ELF-1 (cell line): ENCODE measurements at regions not wholly inside any gene's neighbourhood (a gene's known extent, or its start where the extent isn't known, plus 50 kb on each side); places are given as distances from the start of the nearest gene placed in this dataset.

Experiments
- DNase-seq: peaks from one replicate; pipeline ENCODE4 v3.0.0-alpha.2; 2016; ENCODE audit warnings: low read depth, low spot score

DNA sequence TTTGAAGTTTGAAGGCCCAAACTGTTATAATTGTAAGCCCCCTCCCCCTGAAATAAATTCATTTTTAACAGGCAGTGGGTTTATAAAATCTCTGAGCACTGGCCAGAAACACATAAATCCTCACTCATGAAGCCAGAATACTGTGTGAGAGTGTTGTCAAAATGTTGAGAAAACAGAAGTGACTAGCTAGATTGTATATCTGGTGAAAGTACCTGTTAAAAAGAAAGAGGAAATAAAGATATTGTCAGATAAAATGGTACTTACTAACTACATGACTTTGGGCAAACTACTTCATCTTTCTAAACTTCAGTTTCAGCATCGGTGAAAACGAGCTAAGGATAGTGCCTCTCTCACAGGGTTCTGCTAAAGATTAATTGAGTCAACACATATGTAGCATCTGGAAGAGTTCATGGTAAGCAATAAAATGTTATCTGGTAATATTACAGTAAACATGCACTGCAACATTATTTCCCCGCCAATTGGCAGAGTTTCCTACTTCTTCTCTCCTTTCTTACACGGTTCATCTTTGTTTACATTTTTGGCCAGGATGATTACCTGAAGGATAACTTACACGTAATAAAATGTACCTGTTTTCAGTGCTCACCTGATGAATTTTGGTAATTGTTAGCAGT lies 202.5 kb upstream of the CHRM2 start:
- DNase-seq: no peak

DNA sequence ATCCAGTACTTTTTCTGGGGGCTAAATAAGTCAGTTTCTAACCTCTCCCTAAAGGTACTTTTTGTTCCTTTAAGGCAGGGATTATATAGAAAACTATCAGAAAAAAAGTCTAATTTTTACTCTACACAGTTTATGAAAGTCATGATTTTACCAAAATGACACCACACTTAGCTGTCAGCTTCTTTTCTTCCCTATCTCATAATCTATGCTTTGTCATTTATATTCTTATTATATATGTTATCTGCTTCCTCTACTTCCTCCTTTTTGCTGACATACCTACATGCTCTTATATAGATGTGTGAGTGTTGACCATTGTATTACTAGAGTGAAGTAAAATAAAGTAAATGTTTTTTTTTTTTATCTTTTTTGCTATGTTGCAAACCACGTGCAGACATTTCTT lies 203.9 kb upstream of the CHRM2 start:
- DNase-seq: no peak

DNA sequence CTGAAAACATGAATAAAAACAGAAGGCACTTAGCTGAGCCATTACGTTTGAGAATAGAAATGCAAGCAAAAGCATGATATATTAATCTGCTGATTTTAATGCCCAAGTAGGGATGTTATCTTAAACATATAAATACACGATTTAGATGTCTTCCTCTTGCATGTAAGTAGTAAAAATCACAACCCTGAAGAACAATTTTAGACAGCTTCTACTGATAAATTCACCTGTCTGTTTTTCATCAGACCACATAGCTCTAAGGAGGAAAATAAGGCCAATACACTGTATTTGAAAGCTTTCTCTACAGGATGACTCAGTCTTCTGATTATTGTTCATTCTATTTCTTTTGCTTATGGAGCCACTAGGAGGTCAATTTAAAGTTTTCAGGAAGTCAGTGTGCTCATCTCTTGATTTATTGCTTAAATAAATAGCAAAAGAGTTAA lies 210.9 kb upstream of the CHRM2 start:
- no peak for DNase-seq

DNA sequence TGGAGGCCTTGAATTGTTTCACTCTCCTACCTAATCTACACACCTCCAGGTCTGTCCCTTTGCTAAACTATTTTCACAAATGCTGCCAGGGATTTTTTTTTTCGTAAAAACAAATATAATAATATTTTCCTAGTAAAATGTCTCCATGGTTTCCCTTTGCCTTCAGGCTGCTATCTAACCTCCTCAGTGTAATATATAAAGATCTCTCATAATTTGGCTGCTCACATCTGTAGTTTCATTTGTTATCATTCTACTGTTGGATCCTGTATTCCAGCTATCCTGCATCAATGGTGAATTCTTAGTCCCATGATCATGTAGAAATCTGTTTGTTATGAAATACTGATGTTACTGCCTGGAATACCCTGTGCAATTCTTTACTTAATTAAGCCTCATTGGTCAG lies 211.9 kb upstream of the CHRM2 start:
- DNase-seq: no peak

DNA sequence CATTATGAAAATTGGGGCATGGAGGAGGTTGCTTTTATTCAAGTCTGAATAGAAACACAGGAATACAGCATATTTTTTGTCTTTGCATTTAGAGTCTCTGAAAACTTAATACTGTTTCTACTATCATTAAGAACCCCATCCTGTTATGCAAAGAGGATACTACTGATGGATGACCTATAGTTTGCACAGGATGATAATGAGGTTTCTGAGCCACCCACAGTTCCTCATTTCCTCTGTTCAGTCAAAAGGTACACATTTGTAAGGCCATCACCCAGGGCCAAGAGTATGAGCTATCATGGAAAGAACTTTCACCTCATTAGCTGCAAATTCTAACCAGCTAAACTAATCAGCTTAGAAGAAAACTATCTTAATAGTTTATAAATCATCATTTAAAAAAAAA lies 213.0 kb upstream of the CHRM2 start:
- DNase-seq: no peak

DNA sequence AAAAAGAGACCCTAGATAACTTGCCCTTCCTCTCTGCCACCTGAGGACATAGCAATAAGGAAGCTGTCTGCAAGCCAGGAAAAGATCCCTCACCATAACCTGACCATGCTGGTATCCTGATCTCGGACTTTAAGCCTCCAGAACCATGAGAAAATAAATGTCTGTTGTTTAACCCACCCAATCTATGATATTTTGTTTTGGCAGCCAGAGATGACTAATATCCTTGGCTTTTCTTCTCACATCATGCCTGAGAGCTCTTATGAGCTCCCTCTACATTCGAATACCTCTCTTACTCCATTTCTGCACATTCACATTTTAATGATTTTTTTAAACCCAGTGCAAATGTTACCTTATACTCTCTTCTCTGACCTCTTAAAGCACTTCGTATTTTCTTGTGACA lies 214.0 kb upstream of the CHRM2 start:
- DNase-seq: no peak

DNA sequence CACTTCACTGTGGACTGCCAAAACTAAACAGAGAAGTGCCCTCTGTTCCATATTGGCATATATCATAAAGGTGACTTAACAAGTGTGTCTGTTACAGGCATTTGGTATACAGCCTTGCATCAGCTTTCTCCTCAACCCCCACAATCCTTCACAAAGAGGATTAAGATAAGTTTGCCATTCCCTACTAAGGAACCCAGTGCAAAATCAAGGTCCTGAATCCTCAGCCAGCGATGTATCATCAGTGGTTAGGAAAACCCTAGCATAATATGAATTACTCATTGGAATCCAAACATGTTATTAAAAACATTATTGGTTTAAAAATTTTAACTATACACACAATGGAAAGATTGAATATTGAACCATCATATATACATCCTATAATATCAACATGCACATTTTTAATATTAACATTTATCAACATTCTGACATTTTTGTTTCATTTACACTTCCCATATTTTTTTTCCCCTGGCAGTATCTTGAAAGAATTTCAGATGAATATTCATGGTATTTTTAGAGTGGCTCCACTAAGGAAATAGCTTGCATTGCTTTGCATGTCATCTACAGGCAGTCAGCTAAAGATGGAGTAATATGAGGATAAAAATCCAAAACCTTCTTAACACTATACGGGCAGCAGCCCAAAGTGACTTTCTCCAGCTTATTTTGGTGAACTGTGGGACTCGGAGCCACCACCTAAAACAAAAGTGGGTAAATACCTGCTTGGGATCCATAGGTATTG lies 215.6 kb upstream of the CHRM2 start:
- DNase-seq: no peak

DNA sequence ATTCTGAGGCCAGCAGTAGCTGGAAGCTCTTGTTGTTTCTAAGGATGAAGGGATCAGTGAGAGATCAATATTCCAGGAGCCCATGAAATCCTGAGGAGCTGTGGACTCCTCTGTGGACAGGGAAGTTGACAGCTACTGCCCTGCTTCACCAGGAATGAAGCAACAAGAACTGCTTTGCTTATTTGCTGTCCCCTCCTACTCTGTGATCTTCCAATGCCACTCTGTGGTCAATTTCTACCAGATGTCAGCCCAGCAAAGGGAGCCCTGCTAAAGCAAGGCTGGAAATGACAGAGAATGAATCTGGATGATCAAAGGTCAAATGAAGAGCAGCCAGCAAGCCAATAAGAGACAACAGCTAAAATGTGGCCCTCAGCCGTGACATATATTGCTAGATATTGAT lies 227.5 kb upstream of the CHRM2 start:
- no peak for DNase-seq

DNA sequence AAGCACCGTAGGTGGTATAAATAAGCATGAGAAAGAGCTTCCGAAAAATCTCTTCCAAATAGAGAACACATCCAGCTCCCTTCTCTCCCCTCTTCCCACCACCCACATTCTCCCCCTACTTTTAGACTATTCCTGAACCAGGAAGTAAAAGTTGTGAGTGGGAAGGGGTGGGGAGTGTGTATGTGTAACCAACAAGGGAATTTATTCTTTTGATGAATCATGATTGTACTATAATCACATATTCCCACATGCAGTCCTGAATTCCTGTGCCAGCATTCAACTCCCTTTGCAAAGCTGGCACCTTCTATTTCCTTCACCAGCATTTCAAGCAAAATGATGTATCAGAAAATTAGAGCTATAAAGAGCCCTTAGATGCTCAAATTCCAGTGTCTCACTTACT lies 230.6 kb upstream of the CHRM2 start:
- DNase-seq: no peak

DNA sequence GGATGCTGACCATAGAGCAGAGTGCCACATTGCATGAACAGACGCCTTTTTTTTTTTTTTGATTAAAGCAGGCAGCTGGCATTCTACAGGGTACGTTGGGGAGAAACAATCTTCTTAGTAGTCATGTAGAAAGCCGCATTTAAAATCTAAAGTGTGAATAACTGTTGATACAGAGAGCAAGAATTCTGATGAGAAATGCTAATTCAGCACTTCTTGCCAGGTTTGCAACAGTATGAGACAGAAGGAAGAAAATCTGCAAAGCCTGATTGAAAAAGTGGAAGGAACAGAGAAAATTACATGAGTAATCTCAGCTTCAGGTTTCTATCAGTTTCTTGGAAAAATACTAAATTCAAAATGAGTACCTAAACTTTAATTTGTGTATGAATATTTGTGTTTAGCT lies 232.7 kb upstream of the CHRM2 start:
- DNase-seq: no peak

DNA sequence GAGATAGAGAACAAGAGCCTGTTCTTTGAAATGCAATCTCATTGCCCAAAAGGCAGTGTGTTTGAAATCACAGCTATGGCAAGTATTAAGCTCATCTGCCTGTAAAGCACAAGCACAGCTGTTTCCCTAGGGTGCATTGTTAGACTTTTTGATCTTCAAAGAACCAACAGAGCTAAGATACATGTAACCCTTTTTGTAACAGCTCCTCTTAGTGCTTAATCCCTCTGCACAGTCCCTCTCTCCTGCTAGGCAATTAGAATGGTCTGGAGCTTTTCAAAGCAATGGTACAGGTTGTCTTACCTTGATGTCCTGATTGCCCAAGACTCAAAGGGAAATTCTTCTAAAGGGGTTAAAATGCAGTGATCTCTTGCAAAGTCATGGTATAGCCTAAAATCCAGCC lies 249.6 kb upstream of the CHRM2 start:
- DNase-seq: no peak

DNA sequence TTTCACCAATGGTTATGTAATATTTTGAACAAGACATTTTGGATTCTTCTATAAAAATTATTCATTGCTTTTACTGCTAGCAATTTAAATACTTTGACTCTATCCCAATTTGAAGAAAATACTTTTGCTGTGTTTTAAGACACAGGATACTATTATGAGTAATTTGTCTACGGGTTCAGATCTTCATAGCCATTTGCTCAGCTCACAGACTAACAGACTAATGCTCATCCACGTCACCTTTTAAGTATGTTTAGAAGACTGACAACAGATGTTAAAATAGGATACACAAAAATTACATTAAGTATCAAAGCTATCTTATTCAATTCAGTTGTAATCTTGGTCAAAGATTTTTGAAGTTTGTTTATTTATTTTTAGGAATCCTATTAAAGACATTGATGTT lies 251.3 kb upstream of the CHRM2 start:
- DNase-seq: no peak

DNA sequence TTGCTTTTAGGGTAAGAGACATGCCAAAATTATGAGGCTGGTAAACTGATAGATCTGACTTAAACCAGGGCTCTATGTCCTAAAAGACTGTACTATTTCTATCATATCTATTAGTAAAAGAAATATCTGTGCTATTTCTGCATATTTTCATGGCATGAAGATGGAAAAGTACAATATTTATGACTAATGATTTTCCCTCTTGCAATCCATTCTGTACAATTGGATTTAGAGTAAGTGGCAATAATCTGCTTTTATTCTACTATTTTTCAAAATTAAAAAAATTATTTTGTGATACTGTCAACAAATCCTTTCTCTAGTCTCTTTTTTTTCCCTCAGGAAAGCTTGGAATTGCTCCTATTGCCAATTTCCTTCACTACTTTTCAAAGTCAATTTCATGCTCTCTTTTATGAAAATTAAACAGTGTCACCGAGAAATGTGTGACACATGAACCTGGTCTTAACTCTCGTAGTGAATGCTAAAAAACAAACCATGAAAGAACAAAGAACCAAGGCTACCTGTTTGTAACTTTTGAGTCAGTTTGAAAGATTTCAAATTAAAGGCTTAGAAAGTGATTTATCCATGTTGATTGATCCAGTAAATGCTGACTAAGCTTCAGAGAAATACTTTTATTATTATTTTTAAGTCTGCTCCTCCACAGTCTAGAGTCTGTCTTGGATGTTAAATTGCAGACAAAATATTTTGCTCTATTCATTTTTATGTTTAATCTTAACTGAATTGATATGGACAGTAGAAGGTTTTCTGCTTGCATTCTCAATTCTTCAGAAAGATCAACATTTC lies 262.7 kb upstream of the CHRM2 start:
- no peak for DNase-seq

DNA sequence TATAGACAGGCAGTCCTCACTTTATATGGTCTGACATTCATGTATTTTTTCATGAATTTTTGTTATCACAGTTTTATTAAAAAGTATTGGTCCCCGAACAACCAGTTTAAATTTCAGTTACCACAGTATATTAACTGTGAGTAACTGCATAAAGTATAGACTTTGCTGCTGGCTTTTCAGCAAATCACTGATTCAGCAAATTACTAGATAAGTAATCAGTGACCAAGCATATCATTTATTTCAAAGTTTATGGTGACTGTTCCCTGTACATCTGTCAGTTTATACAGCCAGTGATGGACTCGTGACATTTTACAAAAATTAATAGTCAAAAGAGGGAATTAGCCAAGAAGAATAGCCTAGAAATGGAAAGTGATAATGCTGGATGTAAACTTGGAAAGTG lies 266.7 kb upstream of the CHRM2 start:
- no peak for DNase-seq

DNA sequence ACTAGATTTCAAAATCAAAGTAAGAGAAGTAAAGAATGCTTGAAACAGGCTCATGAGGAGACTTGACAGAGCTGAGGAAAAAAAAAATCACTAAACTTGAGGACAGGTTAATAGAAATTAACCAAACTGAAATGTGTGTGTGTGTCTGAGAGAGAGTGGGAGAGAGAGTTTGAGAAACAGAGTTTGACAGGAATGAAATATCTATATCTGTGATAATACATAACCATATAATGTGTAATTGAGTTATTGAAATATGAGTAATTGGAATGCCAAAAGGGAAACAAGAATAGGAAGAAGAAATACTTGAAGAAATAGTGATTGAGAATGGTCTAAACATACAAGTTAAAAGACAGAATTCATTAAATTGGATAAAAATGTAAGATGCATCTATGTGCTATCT lies 268.0 kb upstream of the CHRM2 start:
- no peak for DNase-seq

DNA sequence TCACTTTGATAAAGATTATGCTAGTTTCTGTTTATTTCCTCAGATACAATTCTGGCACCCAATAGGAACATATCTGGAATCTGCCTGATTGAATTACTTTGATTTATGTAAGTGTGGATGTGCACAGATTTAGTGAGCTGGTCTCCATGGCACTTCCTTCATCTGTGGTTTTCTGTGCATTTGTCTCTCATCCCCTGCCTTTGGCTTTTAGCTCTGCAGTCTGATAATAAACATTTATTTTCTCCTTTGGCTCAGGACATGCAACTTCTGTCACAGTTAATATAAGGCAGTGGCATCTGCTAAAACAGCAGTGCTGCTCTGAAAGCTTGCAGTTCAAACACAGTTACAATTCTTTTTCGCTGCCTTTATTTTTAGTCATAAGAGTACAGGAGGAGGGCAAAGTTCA lies 273.7 kb upstream of the CHRM2 start:
- no peak for DNase-seq

DNA sequence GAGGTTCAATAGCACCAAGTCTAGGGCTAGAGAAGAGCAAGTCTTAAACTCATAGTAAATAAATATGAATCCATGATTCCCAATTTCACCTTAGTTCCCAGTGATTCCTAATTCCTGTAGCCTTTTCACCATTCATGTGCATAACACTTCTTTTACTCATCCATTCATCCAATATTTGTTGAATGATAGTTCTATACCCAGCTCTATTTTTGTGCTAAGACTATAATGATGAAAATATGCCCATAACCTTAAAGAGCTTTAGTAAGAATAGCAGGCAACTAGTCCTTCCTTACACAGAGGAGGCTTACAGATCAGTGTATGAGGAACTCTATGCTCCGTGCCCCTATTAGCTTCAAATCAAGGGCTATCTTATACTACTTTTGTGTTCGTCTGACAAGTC lies 280.2 kb upstream of the CHRM2 start:
- DNase-seq: no peak

DNA sequence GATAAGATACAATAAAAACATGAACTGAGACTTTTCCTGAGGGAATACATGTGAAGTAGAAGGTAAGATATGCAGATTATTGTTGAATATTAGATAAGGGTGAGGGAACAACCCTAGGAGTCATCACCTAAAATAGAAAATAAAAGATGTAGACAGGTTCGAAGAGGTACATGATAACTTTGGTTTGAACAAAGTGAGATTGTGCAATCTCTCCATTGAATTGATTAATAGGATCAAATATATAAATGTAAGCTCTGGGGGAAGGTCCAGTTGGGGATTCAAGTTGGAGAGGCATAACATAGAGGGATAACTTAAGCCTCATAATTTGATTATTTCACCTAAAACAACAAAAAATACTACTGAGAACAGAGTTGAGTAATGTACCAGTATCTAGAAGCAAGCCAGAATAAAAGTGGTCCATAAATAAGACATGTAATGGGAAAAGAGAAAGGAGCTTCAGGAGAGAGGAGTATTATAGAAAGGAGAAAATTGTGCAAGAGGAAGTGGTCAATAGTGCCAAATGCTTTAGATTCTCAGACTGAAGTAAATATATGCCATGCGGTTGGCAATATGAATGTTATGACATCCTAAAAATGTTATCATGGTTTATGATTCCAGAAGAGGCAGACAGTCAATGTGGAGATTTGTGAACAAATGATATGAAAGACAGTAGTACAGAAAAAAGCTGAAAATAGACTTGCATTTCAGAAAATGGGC lies 282.3 kb upstream of the CHRM2 start:
- no peak for DNase-seq

DNA sequence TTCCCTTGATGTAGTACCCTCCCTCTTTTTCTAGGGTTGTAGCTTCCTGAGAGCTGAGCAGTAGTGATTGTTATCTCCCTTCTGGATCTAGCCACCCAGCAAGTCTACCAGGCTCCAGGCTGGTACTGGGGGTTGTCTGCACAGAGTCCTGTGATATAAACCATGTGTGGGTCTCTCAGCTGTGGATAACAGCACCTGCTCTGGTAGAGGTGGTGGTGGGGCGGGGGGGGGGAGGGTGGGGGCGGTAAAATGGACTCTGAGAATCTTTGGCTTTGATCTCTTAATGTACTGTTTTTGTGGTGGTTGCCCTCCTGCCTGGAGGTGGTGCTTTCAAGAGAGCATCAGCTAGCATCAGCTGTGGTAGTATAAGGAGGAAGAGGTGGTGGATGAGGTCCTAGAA lies 302.0 kb upstream of the CHRM2 start:
- no peak for DNase-seq

DNA sequence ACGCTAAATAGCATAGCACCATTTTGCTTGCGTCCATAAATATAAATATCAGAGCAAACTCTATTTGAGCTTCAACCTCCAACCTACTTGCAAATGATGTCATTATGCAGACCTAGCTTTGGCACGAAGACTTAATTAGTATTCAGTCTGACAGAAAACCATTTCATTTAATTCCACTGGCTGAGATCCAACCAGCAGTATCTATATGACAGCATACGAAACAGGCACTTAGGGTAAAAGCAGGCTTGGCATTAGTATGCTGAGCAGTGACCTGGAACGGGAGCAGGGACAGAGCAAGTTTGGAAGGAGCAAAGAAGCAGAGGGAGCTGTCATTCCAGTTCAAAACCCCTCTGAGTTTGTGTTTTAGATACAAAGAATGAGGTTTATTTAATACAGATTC lies 312.5 kb upstream of the CHRM2 start:
- DNase-seq: no peak

DNA sequence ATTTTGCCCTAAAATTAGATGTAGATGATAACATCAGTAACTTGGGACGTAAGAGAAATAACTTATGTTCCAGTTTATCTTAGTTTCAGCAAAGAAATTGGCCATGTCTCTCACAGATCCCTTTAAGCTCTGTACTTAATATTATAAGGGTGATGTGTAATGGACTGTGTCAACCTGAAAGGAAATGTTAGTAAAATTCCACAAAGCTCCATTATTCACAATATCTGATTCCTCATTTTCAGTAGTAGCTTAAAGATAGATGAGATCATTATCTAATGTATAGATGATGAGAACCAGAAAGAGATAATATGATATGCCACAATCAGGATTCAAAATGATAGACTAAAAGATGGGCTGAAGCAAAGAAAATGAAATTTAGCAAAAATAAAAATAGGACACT lies 316.8 kb upstream of the CHRM2 start:
- DNase-seq: no peak

DNA sequence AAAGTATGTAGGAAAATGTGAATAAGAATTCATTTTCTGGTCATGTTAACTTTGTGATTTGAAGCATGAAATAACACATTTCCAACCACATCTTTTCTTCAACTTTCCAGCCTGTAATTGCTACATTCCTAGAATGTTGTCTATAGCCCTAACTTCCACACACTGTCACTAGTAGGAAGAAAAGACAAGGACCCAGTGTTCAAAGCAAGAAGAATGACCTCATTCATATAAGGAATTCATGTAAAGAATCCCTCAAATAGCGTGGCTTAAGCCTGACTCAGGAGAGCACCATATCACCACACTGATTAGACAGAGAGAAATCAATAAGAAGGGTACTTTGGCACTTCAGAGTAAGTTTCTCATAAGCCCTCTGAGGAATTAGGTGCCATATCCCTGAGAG lies 318.7 kb upstream of the CHRM2 start:
- no peak for DNase-seq
